ENCODE measurements at regions not wholly inside any gene's neighbourhood (a gene's known extent, or its start where the extent isn't known, plus 50 kb on each side); places are given as distances from the start of the nearest gene placed in this dataset.
A peak's percentile ranks its signal among the peaks of the same experiment; 100 is the strongest.

DNA sequence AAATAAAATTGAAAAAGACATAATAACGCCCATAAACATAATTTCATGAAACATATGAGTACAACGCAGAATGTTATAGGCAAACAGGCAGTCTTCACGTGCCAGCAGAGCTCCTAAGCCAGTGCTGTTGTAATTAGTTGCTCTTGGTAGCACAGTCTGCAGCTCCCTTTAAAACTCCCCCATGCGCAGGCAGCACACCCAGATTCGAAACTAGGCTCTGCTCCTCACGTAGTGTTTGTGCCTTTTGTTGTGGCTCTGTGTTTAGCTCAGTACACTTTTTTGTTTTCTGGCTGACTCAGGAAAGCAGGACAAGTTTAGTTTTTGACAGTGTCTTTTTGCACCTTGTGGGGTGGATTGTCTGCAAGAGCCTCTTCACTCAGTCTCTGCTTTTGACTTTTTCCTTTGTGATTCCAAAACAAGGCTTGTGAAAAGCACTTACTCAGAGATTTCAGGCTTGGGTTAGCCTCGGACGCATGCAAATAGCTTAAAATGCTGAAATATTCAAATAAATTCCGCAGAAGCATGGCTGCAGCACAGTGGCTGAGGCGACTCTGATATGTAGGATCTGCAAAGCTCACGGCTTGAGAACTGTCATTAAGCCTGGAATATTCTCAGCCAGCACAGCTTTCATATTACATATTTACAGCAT is 113.6 kb downstream of the IRX1 start:
- peaks cover 7% of the 10 kb centered on the region for H3K4me1 Mint-ChIP-seq
- Histone ChIP-seq H3K4me1 (ENCODE audit: control insufficient read depth, insufficient read depth, low read length) (no peaks in the 10 kb centered on the region), H3K4me3 (ENCODE audit: low read length) (no peak overlapping the region), H3K27ac (ENCODE audit: low read depth, low read length) (no peak overlapping the region), H3K36me3 (ENCODE audit: control insufficient read depth, insufficient read depth, low read length) (no peaks in the 10 kb centered on the region), H3K9ac (ENCODE audit: extremely low read depth, low read length, poor library complexity, severe bottlenecking) (no peak overlapping the region), H3K9me3 (ENCODE audit: control insufficient read depth, low read length) (no peaks in the 10 kb centered on the region), H3K27me3 (ENCODE audit: control insufficient read depth, insufficient read depth, low read length, poor library complexity, severe bottlenecking) (no peaks in the 10 kb centered on the region)
- H3K4me3 Mint-ChIP-seq: no peak overlapping the region
- peak; percentile 51 for DNase-seq
- TF ChIP-seq, protein P1, sequence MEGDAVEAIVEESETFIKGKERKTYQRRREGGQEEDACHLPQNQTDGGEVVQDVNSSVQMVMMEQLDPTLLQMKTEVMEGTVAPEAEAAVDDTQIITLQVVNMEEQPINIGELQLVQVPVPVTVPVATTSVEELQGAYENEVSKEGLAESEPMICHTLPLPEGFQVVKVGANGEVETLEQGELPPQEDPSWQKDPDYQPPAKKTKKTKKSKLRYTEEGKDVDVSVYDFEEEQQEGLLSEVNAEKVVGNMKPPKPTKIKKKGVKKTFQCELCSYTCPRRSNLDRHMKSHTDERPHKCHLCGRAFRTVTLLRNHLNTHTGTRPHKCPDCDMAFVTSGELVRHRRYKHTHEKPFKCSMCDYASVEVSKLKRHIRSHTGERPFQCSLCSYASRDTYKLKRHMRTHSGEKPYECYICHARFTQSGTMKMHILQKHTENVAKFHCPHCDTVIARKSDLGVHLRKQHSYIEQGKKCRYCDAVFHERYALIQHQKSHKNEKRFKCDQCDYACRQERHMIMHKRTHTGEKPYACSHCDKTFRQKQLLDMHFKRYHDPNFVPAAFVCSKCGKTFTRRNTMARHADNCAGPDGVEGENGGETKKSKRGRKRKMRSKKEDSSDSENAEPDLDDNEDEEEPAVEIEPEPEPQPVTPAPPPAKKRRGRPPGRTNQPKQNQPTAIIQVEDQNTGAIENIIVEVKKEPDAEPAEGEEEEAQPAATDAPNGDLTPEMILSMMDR (conservative IDR thresholded peaks at IDR 0.05): no peak
- no peaks in the 10 kb centered on the region for H3K9me3 Mint-ChIP-seq
- WGBS, 2 experiments (ENCODE audit: insufficient coverage in 1 of 2, insufficient read length in 1 of 2): 42 to 51% methylated on average over 6 to 10 of the region's 11 CpGs
- H3K36me3 Mint-ChIP-seq (ENCODE audit: low read depth): no peaks in the 10 kb centered on the region
- no peak overlapping the region for H3K27ac Mint-ChIP-seq
- peaks cover 3% of the 10 kb centered on the region for H3K27me3 Mint-ChIP-seq (ENCODE audit: insufficient read depth)

DNA sequence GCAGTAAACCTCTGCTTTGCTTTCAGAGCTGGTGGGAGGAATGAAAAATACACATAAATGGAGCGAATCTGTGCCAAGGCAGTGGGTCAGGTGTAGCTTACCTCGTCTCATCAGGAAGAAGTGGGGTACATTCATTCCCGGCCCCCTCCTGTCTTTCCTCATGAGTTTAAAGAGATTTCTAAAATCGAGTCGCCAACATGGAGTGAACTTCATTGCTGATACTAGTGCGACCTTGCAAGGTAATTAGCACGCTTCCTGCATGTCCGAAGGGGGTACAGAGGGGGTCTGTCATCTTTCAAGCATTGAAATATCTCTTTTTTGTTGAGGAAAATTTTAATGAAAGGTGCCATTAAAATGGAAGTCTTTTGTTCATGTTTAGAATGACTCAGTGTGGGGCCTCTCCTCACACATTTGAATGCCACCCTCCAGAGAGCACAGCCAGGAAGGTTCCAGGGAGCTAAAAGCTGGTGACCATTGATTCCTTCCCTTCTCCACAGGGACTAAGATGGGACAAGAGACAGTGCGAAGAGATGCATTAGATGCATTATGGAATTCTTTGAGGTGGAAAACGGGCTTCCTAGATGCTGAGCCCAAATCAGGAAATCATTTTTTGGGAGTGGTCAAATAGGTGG is 114.2 kb downstream of the IRX1 start:
- TF ChIP-seq, protein P1 (conservative IDR thresholded peaks at IDR 0.05): no peak
- Histone ChIP-seq H3K27me3 (ENCODE audit: control insufficient read depth, insufficient read depth, low read length, poor library complexity, severe bottlenecking) (no peaks in the 10 kb centered on the region), H3K36me3 (ENCODE audit: control insufficient read depth, insufficient read depth, low read length) (no peaks in the 10 kb centered on the region), H3K9me3 (ENCODE audit: control insufficient read depth, low read length) (no peaks in the 10 kb centered on the region), H3K9ac (ENCODE audit: extremely low read depth, low read length, poor library complexity, severe bottlenecking) (no peak overlapping the region), H3K27ac (ENCODE audit: low read depth, low read length) (no peak overlapping the region), H3K4me1 (ENCODE audit: control insufficient read depth, insufficient read depth, low read length) (no peaks in the 10 kb centered on the region), H3K4me3 (ENCODE audit: low read length) (no peak overlapping the region)
- no peaks in the 10 kb centered on the region for H3K9me3 Mint-ChIP-seq
- H3K36me3 Mint-ChIP-seq (ENCODE audit: low read depth): no peaks in the 10 kb centered on the region
- no peak for DNase-seq
- peaks cover 3% of the 10 kb centered on the region for H3K27me3 Mint-ChIP-seq (ENCODE audit: insufficient read depth)
- 55 to 61% methylated on average over 6 to 10 of the region's 10 CpGs for WGBS, 2 experiments (ENCODE audit: insufficient coverage in 1 of 2, insufficient read length in 1 of 2)
- H3K4me3 Mint-ChIP-seq: no peak overlapping the region
- H3K27ac Mint-ChIP-seq: no peak overlapping the region
- H3K4me1 Mint-ChIP-seq: peaks cover 7% of the 10 kb centered on the region

DNA sequence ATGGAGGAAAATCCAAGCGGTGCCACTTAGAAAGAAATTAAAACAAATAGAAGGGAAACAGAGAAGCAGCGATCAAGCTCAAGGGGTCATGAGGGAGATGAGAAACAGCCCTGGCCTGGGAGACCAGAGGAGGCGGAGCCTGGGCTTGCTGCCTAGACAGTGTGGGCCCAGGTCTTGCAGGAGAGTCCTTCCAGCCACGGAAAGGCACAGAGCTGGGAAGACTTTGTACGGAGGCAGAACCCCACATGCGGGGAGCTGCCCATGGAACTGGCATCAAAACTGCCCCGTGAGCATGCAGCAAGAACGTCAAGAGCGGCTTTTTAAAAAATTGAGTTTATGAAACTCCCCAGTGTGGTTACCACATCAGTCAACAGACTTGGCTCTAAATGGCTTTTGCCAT is 119.4 kb downstream of the IRX1 start:
- TF ChIP-seq, protein P1 (conservative IDR thresholded peaks at IDR 0.05): no peak
- no peaks in the 10 kb centered on the region for H3K27me3 ChIP-seq (ENCODE audit: control insufficient read depth, insufficient read depth, low read length, poor library complexity, severe bottlenecking)
- WGBS, 2 experiments (ENCODE audit: insufficient coverage in 1 of 2, insufficient read length in 1 of 2): 81 to 83% methylated on average over 9 of the region's 9 CpGs
- no peaks in the 10 kb centered on the region for H3K9me3 ChIP-seq (ENCODE audit: control insufficient read depth, low read length)
- H3K9ac ChIP-seq (ENCODE audit: extremely low read depth, low read length, poor library complexity, severe bottlenecking): no peak overlapping the region
- no peak overlapping the region for H3K4me3 ChIP-seq (ENCODE audit: low read length)
- H3K36me3 Mint-ChIP-seq (ENCODE audit: low read depth): no peaks in the 10 kb centered on the region
- H3K27ac ChIP-seq (ENCODE audit: low read depth, low read length): no peak overlapping the region
- no peaks in the 10 kb centered on the region for H3K36me3 ChIP-seq (ENCODE audit: control insufficient read depth, insufficient read depth, low read length)
- DNase-seq: no peak
- H3K27ac Mint-ChIP-seq: no peak overlapping the region
- no peaks in the 10 kb centered on the region for H3K9me3 Mint-ChIP-seq
- peaks cover 7% of the 10 kb centered on the region for H3K4me1 Mint-ChIP-seq
- no peaks in the 10 kb centered on the region for H3K4me1 ChIP-seq (ENCODE audit: control insufficient read depth, insufficient read depth, low read length)
- no peak overlapping the region for H3K4me3 Mint-ChIP-seq
- peaks cover 3% of the 10 kb centered on the region for H3K27me3 Mint-ChIP-seq (ENCODE audit: insufficient read depth)

Data from endodermal cell (in vitro differentiated cells).